GM12875 (cell line): ENCODE measurements at regions not wholly inside any gene's neighbourhood (a gene's known extent, or its start where the extent isn't known, plus 50 kb on each side); places are given as distances from the start of the nearest gene placed in this dataset.

Experiments
- H3K4me3 ChIP-seq: one replicate; pipeline ENCODE4 v1.5.1; 2011; ENCODE audit warnings: low read depth, low read length, control low read depth
- CTCF ChIP-seq: IDR thresholded peaks from 2 replicates; pipeline ENCODE4 v1.5.1; 2011; ENCODE audit warnings: low read depth, mild to moderate bottlenecking, control low read depth, inconsistent platforms, low read length, moderate library complexity, borderline replicate concordance; ENCODE audit not compliant: insufficient read depth

- no peak for TF ChIP-seq CTCF
- H3K4me3 ChIP-seq = no peak overlapping the region
Observed at GRCh38 chr3:150117076-150117475, 146.4 kb upstream of the PFN2 start.

GRCh38 chr3:150116196-150116595 lies 145.5 kb upstream of the PFN2 start:
- no peak for TF ChIP-seq CTCF
- H3K4me3 ChIP-seq = no peak overlapping the region

GRCh38 chr3:150114873-150115540 lies 144.3 kb upstream of the PFN2 start:
- no peak overlapping the region for H3K4me3 ChIP-seq
- TF ChIP-seq CTCF = no peak

GRCh38 chr3:150114273-150114672 lies 143.6 kb upstream of the PFN2 start:
- H3K4me3 ChIP-seq = no peak overlapping the region
- no peak for TF ChIP-seq CTCF

- TF ChIP-seq CTCF = no peak
- no peak overlapping the region for H3K4me3 ChIP-seq
Observed at GRCh38 chr3:150110097-150110496, 139.4 kb upstream of the PFN2 start.

- no peak overlapping the region for H3K4me3 ChIP-seq
- TF ChIP-seq CTCF = no peak
Observed at GRCh38 chr3:150107429-150108175, 136.9 kb upstream of the PFN2 start.
